ENCODE measurements at regions not wholly inside any gene's neighbourhood (a gene's known extent, or its start where the extent isn't known, plus 50 kb on each side); places are given as distances from the start of the nearest gene placed in this dataset.

- Histone ChIP-seq H3K4me2 (ENCODE audit: insufficient read depth, low read length) (no peak overlapping the region), H2AFZ (ENCODE audit: low read length) (no peak overlapping the region), H3K27me3 (ENCODE audit: insufficient read depth, low read length) (no peaks in the 10 kb centered on the region), H4K20me1 (ENCODE audit: insufficient read depth, low read length) (no peaks in the 10 kb centered on the region), H3K27ac (ENCODE audit: low read depth, low read length) (no peak overlapping the region), H3K4me1 (ENCODE audit: insufficient read depth, low read length) (no peaks in the 10 kb centered on the region), H3K4me3 (ENCODE audit: insufficient read depth, low read length) (no peak overlapping the region), H3K36me3 (ENCODE audit: insufficient read depth, low read length) (no peaks in the 10 kb centered on the region), H3K79me2 (ENCODE audit: insufficient read depth, low read length) (no peaks in the 10 kb centered on the region), H3K9me3 (ENCODE audit: low read depth, low read length) (no peaks in the 10 kb centered on the region)
- no peak for DNase-seq (ENCODE audit: insufficient read length, low spot score, missing footprints)
- no peak for TF ChIP-seq CTCF (IDR thresholded peaks at IDR 0.05; ENCODE audit: extremely low read depth, low read depth, low read length)
These were observed 102.7 kb upstream of the TTC34 start for GRCh38 chr1:2904191-2904590.

GRCh38 chr1:2905356-2905755, 103.9 kb upstream of the TTC34 start:
- Histone ChIP-seq H3K9me3 (ENCODE audit: low read depth, low read length) (no peaks in the 10 kb centered on the region), H3K27ac (ENCODE audit: low read depth, low read length) (no peak overlapping the region)
- TF ChIP-seq CTCF (IDR thresholded peaks at IDR 0.05; ENCODE audit: extremely low read depth, low read depth, low read length): no peak

GRCh38 chr1:2906085-2906484, 104.6 kb upstream of the TTC34 start:
- no peaks in the 10 kb centered on the region for H3K9me3 ChIP-seq (ENCODE audit: low read depth, low read length)
- H4K20me1 ChIP-seq (ENCODE audit: insufficient read depth, low read length): no peaks in the 10 kb centered on the region
- H3K79me2 ChIP-seq (ENCODE audit: insufficient read depth, low read length): no peaks in the 10 kb centered on the region

More at GRCh38 chr1:2905356-2905755, 103.9 kb upstream of the TTC34 start:
- H4K20me1 ChIP-seq (ENCODE audit: insufficient read depth, low read length): no peaks in the 10 kb centered on the region
- H3K27me3 ChIP-seq (ENCODE audit: insufficient read depth, low read length): no peaks in the 10 kb centered on the region
- H3K4me3 ChIP-seq (ENCODE audit: insufficient read depth, low read length): no peak overlapping the region
- no peaks in the 10 kb centered on the region for H3K4me1 ChIP-seq (ENCODE audit: insufficient read depth, low read length)
- H3K79me2 ChIP-seq (ENCODE audit: insufficient read depth, low read length): no peaks in the 10 kb centered on the region
- H3K36me3 ChIP-seq (ENCODE audit: insufficient read depth, low read length): no peaks in the 10 kb centered on the region
- H2AFZ ChIP-seq (ENCODE audit: low read length): no peak overlapping the region
- H3K4me2 ChIP-seq (ENCODE audit: insufficient read depth, low read length): no peak overlapping the region
- DNase-seq (ENCODE audit: insufficient read length, low spot score, missing footprints): no peak

GRCh38 chr1:2906620-2907019, 105.1 kb upstream of the TTC34 start:
- Histone ChIP-seq H4K20me1 (ENCODE audit: insufficient read depth, low read length) (no peaks in the 10 kb centered on the region), H3K79me2 (ENCODE audit: insufficient read depth, low read length) (no peaks in the 10 kb centered on the region), H2AFZ (ENCODE audit: low read length) (no peak overlapping the region), H3K36me3 (ENCODE audit: insufficient read depth, low read length) (no peaks in the 10 kb centered on the region), H3K27ac (ENCODE audit: low read depth, low read length) (no peak overlapping the region), H3K9me3 (ENCODE audit: low read depth, low read length) (no peaks in the 10 kb centered on the region), H3K27me3 (ENCODE audit: insufficient read depth, low read length) (no peaks in the 10 kb centered on the region), H3K4me1 (ENCODE audit: insufficient read depth, low read length) (no peaks in the 10 kb centered on the region), H3K4me3 (ENCODE audit: insufficient read depth, low read length) (no peak overlapping the region), H3K4me2 (ENCODE audit: insufficient read depth, low read length) (no peak overlapping the region)
- no peak for DNase-seq (ENCODE audit: insufficient read length, low spot score, missing footprints)
- TF ChIP-seq CTCF (IDR thresholded peaks at IDR 0.05; ENCODE audit: extremely low read depth, low read depth, low read length): no peak

More at GRCh38 chr1:2906085-2906484, 104.6 kb upstream of the TTC34 start:
- Histone ChIP-seq H2AFZ (ENCODE audit: low read length) (no peak overlapping the region), H3K4me3 (ENCODE audit: insufficient read depth, low read length) (no peak overlapping the region), H3K4me2 (ENCODE audit: insufficient read depth, low read length) (no peak overlapping the region), H3K27ac (ENCODE audit: low read depth, low read length) (no peak overlapping the region), H3K4me1 (ENCODE audit: insufficient read depth, low read length) (no peaks in the 10 kb centered on the region), H3K27me3 (ENCODE audit: insufficient read depth, low read length) (no peaks in the 10 kb centered on the region), H3K36me3 (ENCODE audit: insufficient read depth, low read length) (no peaks in the 10 kb centered on the region)
- TF ChIP-seq CTCF (IDR thresholded peaks at IDR 0.05; ENCODE audit: extremely low read depth, low read depth, low read length): no peak
- DNase-seq (ENCODE audit: insufficient read length, low spot score, missing footprints): no peak
